Fibroblast of lung (primary cell): ENCODE measurements at regions not wholly inside any gene's neighbourhood (a gene's known extent, or its start where the extent isn't known, plus 50 kb on each side); places are given as distances from the start of the nearest gene placed in this dataset.

Source experiments
- CTCF ChIP-seq, 2 donors: IDR thresholded peaks in 1 of 2; conservative IDR thresholded peaks in 1 of 2; 1 replicate in 1 of 2; 2 replicates in 1 of 2; pipeline ENCODE4 v1.5.1; 2011 to 2012; ENCODE audit warnings: low read length in 2 of 2, control low read depth in 1 of 2, inconsistent platforms in 1 of 2, low read depth in 1 of 2, mild to moderate bottlenecking in 1 of 2
- EZH2 ChIP-seq: IDR thresholded peaks from 2 replicates; pipeline ENCODE4 v1.5.1; 2012; ENCODE audit warnings: low read length, control low read depth, mild to moderate bottlenecking; ENCODE audit errors: missing control alignments

GRCh38 chr10:20455774-20456173 lies 441.3 kb downstream of the NEBL start:
- TF ChIP-seq CTCF (conservative IDR thresholded peaks at IDR 0.05 in 1 of 2, IDR thresholded peaks at IDR 0.05 in 1 of 2; ENCODE audit: low read depth in 1 of 2, low read length in 2 of 2) (no peak), EZH2 (no peak)
